Spleen (tissue), 7 donors: ENCODE measurements at regions not wholly inside any gene's neighbourhood (a gene's known extent, or its start where the extent isn't known, plus 50 kb on each side); places are given as distances from the start of the nearest gene placed in this dataset.

Experiments
- POLR2A ChIP-seq, 3 donors: fragments of 450-650 bp; IDR thresholded peaks; one replicate each; pipeline ENCODE4 v1.5.1; 2017; ENCODE audit warnings: antibody characterized with exemption in 3 of 3, mild to moderate bottlenecking in 1 of 3
- POLR2AphosphoS5 ChIP-seq, 3 donors: sonication (generic); formaldehyde crosslinking; IDR thresholded peaks; one replicate each; pipeline ENCODE4 v1.5.1; 2017; ENCODE audit warnings: antibody characterized with exemption in 3 of 3
- TF ChIP-seq, protein P1 (sequence below), 11 experiments: fragments of 200-600 bp in 7 of 11; fragments of 450-650 bp in 4 of 11; sonication (generic) in 4 of 11; IDR thresholded peaks in 8 of 11; conservative IDR thresholded peaks in 3 of 11; 1 replicate in 7 of 11; 2 replicates in 4 of 11; pipeline versions ENCODE4 v1.4.0 to v1.8.0; 2016 to 2021; ENCODE audit warnings: antibody characterized with exemption in 11 of 11, inconsistent platforms in 4 of 11, mild to moderate bottlenecking in 1 of 11
- donor health status: DM: no; HTN: no; CAD: no; lungs with moderate emphysema.
- donor health status: DM: no; HTN: no; CAD: no.
- donor health status: DM: no; HTN: no; CAD: no.

- TF ChIP-seq, protein P1, sequence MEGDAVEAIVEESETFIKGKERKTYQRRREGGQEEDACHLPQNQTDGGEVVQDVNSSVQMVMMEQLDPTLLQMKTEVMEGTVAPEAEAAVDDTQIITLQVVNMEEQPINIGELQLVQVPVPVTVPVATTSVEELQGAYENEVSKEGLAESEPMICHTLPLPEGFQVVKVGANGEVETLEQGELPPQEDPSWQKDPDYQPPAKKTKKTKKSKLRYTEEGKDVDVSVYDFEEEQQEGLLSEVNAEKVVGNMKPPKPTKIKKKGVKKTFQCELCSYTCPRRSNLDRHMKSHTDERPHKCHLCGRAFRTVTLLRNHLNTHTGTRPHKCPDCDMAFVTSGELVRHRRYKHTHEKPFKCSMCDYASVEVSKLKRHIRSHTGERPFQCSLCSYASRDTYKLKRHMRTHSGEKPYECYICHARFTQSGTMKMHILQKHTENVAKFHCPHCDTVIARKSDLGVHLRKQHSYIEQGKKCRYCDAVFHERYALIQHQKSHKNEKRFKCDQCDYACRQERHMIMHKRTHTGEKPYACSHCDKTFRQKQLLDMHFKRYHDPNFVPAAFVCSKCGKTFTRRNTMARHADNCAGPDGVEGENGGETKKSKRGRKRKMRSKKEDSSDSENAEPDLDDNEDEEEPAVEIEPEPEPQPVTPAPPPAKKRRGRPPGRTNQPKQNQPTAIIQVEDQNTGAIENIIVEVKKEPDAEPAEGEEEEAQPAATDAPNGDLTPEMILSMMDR (IDR thresholded peaks at IDR 0.05 in 8 of 11, conservative IDR thresholded peaks at IDR 0.05 in 3 of 11), result no peak
- TF ChIP-seq POLR2A (IDR thresholded peaks at IDR 0.05) (no peak), POLR2AphosphoS5 (IDR thresholded peaks at IDR 0.05) (no peak)
Observed at GRCh38 chr2:39587168-39587567, 78.5 kb upstream of the TMEM178A start.
